ENCODE measurements at regions not wholly inside any gene's neighbourhood (a gene's known extent, or its start where the extent isn't known, plus 50 kb on each side); places are given as distances from the start of the nearest gene placed in this dataset.

DNA sequence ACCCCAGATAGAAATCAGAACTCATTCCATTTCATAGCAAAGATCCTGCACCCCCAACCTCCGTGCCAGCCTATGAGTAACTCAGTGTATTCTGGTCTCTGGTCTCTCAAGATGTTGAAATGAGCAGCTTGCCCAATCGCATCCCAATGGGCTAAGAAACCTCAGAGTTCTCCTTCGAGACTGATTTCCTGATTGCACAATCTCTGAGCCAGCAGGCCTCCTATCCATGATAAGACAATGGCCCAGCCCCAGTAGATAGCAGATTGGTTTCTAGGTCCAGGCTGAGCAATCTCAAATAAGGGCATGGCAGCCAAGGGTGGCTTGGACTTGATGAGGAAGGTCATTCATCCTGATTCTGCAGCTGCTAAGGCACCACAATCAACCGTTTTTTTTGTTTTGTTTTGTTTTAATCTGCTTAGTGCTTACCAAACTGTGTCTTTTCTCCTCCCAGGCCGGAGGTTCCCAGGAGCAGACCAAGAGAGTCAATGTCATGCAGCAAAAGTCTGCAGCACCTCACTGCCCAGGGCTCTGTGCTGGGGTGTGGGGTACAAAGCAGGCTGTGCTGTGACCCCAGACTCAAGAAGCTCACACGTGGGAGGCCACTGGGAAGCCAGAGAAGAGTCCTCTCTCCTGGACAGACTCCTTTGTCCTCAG, 125.1 kb upstream of the NXT1 start:
- TF ChIP-seq CTCF (IDR thresholded peaks at IDR 0.05; ENCODE audit: low read depth, low read length) (no peak), EZH2phosphoT487 (IDR thresholded peaks at IDR 0.05; ENCODE audit: low read depth) (no peak)
